GM12873 (cell line): ENCODE measurements at regions not wholly inside any gene's neighbourhood (a gene's known extent, or its start where the extent isn't known, plus 50 kb on each side); places are given as distances from the start of the nearest gene placed in this dataset.

Experiments used
- TF ChIP-seq, protein P1 (sequence below): IDR thresholded peaks from 2 replicates; pipeline ENCODE4 v1.5.1; 2012; ENCODE audit warnings: low read depth, mild to moderate bottlenecking, moderate library complexity, low read length, control low read depth; ENCODE audit not compliant: insufficient read depth; ENCODE audit errors: missing control alignments

DNA sequence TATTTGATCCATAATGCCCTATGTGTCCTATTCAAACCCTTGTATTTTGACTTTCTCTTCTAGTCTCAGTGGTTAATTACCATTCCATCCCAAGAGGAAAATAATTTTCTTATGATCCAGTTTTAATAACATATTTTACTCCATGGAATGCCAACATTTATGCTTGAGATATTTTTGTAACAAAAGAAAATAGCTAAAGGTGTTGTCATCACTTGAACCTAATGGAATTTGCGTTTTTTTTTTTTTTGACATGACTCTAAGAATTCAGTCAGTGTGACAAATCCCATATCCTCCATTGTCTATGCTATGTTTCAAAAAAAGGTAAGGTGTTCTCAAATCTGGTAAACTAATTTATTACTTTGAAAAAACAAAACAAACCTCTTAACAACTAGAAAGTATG, 324.1 kb upstream of the ADAMTS5 start:
- TF ChIP-seq, protein P1, sequence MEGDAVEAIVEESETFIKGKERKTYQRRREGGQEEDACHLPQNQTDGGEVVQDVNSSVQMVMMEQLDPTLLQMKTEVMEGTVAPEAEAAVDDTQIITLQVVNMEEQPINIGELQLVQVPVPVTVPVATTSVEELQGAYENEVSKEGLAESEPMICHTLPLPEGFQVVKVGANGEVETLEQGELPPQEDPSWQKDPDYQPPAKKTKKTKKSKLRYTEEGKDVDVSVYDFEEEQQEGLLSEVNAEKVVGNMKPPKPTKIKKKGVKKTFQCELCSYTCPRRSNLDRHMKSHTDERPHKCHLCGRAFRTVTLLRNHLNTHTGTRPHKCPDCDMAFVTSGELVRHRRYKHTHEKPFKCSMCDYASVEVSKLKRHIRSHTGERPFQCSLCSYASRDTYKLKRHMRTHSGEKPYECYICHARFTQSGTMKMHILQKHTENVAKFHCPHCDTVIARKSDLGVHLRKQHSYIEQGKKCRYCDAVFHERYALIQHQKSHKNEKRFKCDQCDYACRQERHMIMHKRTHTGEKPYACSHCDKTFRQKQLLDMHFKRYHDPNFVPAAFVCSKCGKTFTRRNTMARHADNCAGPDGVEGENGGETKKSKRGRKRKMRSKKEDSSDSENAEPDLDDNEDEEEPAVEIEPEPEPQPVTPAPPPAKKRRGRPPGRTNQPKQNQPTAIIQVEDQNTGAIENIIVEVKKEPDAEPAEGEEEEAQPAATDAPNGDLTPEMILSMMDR: no peak

DNA sequence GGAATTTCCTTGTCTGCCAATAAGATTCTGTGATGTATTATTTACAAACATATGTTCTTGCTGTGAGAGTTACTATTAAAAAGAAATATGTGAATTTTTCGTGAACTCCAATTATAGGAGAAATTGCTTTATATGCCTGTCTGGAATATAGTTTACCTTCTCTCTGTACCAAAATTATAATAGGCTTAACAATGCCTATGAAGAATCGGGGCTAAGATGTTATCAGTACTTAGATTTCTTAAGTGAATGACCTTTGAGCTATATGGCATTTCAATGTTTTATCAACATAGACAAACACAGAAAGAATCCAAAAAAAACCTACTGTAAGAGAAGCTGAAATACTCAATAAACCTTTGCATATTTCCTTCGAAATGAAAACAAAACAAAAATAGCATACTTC, 323.1 kb upstream of the ADAMTS5 start:
- TF ChIP-seq, protein P1: no peak

DNA sequence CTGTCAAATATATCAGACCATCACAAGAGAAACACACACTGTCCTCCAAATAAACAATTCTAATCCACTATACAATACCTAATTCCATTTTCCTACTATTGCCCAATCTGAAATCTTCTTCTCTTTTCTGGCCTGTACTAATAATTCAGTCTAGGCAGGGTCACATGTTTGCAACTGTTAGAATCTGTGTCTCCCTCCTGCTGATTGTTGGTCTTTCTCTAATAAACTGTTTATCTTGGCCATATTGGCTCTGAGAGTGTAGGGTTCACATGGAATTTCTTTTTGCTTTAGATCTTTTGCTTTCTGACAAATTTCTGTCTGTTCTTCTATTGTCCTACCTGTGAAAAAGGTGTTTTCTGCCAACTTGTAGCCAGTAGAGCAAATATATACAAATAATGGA, 319.9 kb upstream of the ADAMTS5 start:
- TF ChIP-seq, protein P1: no peak

DNA sequence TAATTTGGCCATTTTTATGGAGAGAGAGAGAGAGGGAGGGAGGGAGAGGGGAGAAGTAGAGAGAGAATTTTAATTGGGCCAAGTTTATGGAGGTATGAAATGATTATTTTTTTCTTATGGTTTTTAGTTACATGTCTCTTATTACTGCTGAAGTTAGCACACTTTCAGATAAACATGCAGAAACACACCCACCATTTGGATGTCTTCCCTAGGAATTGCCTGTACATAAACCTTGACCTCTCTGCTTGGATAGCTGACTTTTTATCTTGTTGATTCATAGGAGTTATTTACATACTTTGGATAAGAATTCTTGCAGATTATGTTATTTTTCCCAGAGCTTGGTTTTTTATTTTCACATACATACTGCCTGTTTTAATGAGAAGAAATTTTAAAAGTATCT, 310.2 kb upstream of the ADAMTS5 start:
- TF ChIP-seq, protein P1: no peak

DNA sequence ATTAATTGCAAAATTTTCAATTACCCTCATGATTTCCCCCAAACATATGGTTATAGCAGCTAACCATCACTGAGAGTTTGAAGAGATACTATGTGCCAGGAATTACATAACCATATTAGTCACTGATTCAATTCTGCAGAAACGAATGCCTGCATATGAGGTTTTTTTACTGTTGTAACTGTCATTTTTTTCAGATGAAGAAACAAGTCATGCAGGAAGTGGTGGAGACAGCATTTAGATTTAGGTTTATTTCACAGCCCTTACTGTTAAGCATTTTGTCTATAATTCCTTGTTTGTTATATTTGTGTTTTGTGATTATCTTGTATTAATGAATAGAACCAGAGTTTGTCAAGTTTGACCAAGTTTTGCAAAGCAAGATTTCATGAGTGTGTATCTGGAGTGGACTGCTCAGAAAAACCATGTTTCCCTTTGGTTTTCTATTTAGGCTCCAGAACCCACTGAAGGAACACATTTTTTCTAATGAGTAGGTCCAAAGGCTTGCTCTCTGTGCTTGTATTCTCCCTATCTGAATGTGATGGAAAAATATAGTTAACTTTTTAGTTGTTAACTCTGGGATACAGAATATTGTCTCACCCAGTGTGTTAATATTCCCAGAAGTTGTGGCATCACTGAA, 308.5 kb upstream of the ADAMTS5 start:
- TF ChIP-seq, protein P1: no peak

DNA sequence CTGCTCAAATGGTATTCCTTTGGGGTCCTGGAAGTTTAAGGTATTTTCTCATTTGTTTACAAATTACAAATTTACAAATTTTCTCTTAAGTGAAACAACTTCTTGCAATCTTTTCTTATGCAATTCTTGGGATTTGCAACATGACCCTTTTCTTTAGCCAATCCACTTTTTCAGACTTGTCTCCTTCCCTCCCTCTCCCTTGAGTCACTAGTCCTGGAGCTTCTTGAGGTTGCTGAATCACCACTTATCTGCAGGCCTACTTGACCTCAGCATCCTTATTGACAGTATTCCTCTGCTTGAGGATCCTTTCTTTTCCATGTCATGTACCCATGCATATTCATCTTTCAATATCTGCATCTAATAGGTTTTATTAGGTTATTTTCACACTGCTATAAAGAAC, 302.8 kb upstream of the ADAMTS5 start:
- TF ChIP-seq, protein P1: no peak

DNA sequence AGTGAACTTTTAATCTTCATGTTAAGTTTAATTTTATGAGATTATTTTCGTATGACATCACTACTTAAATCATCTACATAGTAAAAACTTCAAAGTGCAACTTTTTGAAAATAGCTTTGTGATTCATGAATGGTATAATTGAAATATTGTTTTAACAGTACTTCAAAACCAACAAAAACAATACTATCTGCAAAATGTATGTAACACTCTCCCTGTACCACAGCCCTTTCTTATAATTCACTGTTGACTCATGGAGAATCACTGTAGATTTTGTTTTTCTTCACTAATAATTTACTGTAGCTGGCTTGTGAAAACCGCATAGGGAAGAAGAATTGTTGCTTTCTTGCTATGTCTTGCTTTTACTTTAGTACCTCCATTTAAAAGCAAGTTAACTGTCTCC, 301.4 kb upstream of the ADAMTS5 start:
- TF ChIP-seq, protein P1: no peak

DNA sequence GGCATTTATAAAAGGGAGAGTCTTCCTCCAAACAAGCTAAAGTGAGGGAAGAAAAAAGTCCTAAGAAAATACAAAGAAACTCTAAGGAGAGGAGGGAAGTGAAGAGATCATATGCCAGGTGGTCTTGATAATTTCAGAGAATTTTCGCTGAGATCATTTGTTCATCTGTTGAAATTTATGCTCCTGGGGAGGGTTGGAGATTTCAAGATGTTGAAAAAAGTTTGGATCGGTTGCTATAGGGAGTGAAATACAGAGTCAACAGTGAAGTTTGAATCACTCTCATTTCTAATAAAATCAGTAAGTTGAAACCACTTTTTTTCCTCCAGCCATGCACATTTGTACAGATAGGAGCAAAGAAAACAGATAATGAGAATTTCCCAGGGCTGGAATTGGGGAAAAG, 299.1 kb upstream of the ADAMTS5 start:
- TF ChIP-seq, protein P1: no peak
